GM12878 (cell line): ENCODE measurements at regions not wholly inside any gene's neighbourhood (a gene's known extent, or its start where the extent isn't known, plus 50 kb on each side); places are given as distances from the start of the nearest gene placed in this dataset.

ENCODE experiments used
- CEBPB ChIP-seq, 2 experiments: fragments of 150-350 bp in 1 of 2; IDR thresholded peaks; 2 replicates each; pipeline ENCODE4 v1.6.1; 2012 to 2014; ENCODE audit warnings: low read depth in 2 of 2, low read length in 2 of 2, borderline replicate concordance in 1 of 2, inconsistent platforms in 1 of 2
- ETV6 ChIP-seq, 2 experiments: fragments of 450-650 bp in 1 of 2; IDR thresholded peaks in 1 of 2; conservative IDR thresholded peaks in 1 of 2; 2 replicates each; pipeline ENCODE4 v1.6.1; 2014; ENCODE audit warnings: antibody characterized with exemption in 1 of 2, borderline replicate concordance in 1 of 2, low read depth in 1 of 2, mild to moderate bottlenecking in 1 of 2, moderate library complexity in 1 of 2
- POLR2A ChIP-seq: IDR thresholded peaks from 2 replicates; pipeline ENCODE4 v1.6.1; 2011; ENCODE audit warnings: low read depth, mild to moderate bottlenecking, low read length
- TF ChIP-seq, protein P1 (sequence below), 3 experiments: IDR thresholded peaks in 2 of 3; conservative IDR thresholded peaks in 1 of 3; 2 replicates each; pipeline ENCODE4 v1.5.1; 2011; ENCODE audit warnings: low read depth in 3 of 3, low read length in 3 of 3, mild to moderate bottlenecking in 3 of 3, control low read depth in 2 of 3, moderate library complexity in 2 of 3, inconsistent platforms in 1 of 3, mixed read lengths in 1 of 3; ENCODE audit not compliant: control insufficient read depth in 2 of 3, insufficient read depth in 1 of 3; ENCODE audit errors: extremely low read depth in 1 of 3

GRCh38 chr15:72965671-72966070 lies 86.6 kb upstream of the NEO1 start:
- TF ChIP-seq, protein P1, sequence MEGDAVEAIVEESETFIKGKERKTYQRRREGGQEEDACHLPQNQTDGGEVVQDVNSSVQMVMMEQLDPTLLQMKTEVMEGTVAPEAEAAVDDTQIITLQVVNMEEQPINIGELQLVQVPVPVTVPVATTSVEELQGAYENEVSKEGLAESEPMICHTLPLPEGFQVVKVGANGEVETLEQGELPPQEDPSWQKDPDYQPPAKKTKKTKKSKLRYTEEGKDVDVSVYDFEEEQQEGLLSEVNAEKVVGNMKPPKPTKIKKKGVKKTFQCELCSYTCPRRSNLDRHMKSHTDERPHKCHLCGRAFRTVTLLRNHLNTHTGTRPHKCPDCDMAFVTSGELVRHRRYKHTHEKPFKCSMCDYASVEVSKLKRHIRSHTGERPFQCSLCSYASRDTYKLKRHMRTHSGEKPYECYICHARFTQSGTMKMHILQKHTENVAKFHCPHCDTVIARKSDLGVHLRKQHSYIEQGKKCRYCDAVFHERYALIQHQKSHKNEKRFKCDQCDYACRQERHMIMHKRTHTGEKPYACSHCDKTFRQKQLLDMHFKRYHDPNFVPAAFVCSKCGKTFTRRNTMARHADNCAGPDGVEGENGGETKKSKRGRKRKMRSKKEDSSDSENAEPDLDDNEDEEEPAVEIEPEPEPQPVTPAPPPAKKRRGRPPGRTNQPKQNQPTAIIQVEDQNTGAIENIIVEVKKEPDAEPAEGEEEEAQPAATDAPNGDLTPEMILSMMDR (IDR thresholded peaks at IDR 0.05 in 2 of 3, conservative IDR thresholded peaks at IDR 0.05 in 1 of 3; ENCODE audit: control insufficient read depth in 2 of 3, extremely low read depth in 1 of 3, insufficient read depth in 1 of 3, low read depth in 3 of 3, low read length in 3 of 3), result no peak
- TF ChIP-seq CEBPB (IDR thresholded peaks at IDR 0.05; ENCODE audit: borderline replicate concordance in 1 of 2, low read depth in 2 of 2, low read length in 2 of 2), result no peak
- TF ChIP-seq ETV6 (conservative IDR thresholded peaks at IDR 0.05 in 1 of 2, IDR thresholded peaks at IDR 0.05 in 1 of 2; ENCODE audit: borderline replicate concordance in 1 of 2, low read depth in 1 of 2), result no peak
- no peak for TF ChIP-seq POLR2A
